Kidney epithelial cell (primary cell): ENCODE measurements at regions not wholly inside any gene's neighbourhood (a gene's known extent, or its start where the extent isn't known, plus 50 kb on each side); places are given as distances from the start of the nearest gene placed in this dataset.

Source experiments
- DNase-seq: peaks from one replicate; pipeline ENCODE4 v3.0.0-alpha.2; 2010; ENCODE audit warnings: low read depth
- H3K27me3 ChIP-seq: 2 replicates; pipeline ENCODE4 v1.6.0; 2011; ENCODE audit warnings: low read length; ENCODE audit not compliant: control insufficient read depth, insufficient read depth
- H3K36me3 ChIP-seq: 2 replicates; pipeline ENCODE4 v1.5.1; 2011; ENCODE audit warnings: low read length; ENCODE audit not compliant: control insufficient read depth, insufficient read depth
- H3K4me3 ChIP-seq: 2 replicates; pipeline ENCODE4 v1.5.1; 2011; ENCODE audit warnings: low read depth, mild to moderate bottlenecking, control low read depth, low read length
- TF ChIP-seq, protein P1 (sequence below): IDR thresholded peaks from 2 replicates; pipeline ENCODE4 v1.5.1; 2011; ENCODE audit warnings: mild to moderate bottlenecking, moderate library complexity, low read length, control low read depth, inconsistent platforms; ENCODE audit not compliant: insufficient read depth, poor library complexity, severe bottlenecking

DNA sequence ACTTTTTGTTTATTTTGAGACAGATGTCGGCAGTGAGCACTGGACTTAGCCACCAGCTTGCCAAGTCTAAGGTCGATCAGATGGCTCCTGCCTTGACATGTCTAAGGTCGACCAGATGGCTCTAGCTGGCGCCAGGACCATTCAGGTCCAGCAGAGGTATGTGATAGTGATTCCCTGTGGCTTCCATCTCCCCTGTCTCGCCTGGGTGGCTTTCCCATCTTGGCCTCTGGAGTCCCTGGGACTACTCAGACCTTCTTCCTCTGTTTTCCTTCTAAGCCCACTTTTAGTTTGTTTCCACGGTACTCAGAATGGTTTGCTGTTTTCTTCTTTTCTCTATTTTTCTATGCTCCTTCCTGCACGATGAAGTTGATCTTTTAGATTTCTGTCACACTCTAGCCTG, 1435.7 kb downstream of the UQCRFS1 start:
- Histone ChIP-seq H3K27me3 (no peaks in the 10 kb centered on the region), H3K36me3 (no peaks in the 10 kb centered on the region), H3K4me3 (no peak overlapping the region)
- no peak for DNase-seq
- TF ChIP-seq, protein P1, sequence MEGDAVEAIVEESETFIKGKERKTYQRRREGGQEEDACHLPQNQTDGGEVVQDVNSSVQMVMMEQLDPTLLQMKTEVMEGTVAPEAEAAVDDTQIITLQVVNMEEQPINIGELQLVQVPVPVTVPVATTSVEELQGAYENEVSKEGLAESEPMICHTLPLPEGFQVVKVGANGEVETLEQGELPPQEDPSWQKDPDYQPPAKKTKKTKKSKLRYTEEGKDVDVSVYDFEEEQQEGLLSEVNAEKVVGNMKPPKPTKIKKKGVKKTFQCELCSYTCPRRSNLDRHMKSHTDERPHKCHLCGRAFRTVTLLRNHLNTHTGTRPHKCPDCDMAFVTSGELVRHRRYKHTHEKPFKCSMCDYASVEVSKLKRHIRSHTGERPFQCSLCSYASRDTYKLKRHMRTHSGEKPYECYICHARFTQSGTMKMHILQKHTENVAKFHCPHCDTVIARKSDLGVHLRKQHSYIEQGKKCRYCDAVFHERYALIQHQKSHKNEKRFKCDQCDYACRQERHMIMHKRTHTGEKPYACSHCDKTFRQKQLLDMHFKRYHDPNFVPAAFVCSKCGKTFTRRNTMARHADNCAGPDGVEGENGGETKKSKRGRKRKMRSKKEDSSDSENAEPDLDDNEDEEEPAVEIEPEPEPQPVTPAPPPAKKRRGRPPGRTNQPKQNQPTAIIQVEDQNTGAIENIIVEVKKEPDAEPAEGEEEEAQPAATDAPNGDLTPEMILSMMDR: no peak

DNA sequence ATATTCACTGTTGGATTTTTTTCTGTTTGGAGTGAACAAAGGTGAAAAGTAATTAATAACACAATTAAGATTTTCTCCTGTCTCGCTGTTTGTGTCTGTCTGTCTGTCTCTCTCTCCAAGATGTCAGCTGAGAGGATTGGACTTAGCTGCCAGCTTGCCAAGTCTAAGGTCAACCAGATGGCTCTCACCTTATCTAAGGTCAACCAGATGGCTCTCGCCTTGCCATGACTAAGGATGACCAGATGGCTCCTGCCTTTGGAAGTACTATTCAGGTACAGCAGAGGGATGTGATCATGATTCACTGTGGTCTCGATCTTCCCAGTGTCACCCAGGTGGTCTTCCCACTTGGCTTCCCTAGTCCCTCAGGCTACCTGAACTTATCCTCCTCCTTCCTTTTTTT, 1436.4 kb downstream of the UQCRFS1 start:
- no peak for DNase-seq
- no peaks in the 10 kb centered on the region for H3K36me3 ChIP-seq
- no peak overlapping the region for H3K4me3 ChIP-seq
- H3K27me3 ChIP-seq: no peaks in the 10 kb centered on the region
- TF ChIP-seq, protein P1: no peak

DNA sequence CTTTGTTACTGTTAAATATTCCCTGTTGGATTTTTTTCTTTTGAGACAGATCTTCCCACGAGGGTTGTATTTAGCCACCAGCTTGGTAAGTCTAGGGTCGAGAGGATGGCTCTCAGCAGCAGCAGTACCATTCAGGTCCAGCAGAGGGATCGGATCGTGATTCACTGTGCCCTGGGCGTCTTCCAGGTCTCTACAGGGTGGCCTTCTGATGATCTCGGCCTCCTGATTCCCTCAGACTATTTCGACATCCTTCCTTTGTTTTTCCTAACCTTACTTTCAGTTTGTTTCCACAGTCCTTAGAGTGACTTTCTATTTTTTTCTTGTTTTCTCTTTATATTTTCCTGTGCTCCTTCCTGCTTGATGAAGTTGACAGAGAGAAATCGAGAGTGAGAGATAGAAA, 1436.9 kb downstream of the UQCRFS1 start:
- H3K27me3 ChIP-seq: no peaks in the 10 kb centered on the region
- no peak overlapping the region for H3K4me3 ChIP-seq
- DNase-seq: no peak
- no peaks in the 10 kb centered on the region for H3K36me3 ChIP-seq
- TF ChIP-seq, protein P1: peak; percentile 25

DNA sequence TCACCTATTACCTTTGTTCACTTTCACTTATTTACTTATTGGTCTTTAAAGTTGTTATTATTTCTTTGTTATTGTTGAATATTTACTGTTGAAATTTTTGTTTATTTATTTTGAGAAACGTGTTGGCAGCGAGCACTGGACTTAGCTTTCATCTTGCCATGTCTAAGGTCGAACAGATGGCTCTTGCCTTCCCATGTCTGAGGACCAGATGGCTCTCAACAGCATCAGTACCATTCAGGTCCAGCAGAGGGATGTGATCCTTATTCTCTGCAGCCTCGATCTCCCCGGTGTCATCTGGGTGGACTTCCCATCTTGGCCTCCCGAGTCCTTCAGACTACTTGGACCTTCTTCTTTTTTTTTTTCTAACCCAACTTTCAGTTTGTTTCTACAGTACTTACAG, 1437.6 kb downstream of the UQCRFS1 start:
- TF ChIP-seq, protein P1: no peak
- no peaks in the 10 kb centered on the region for H3K27me3 ChIP-seq
- DNase-seq: no peak
- H3K4me3 ChIP-seq: no peak overlapping the region
- H3K36me3 ChIP-seq: no peaks in the 10 kb centered on the region

DNA sequence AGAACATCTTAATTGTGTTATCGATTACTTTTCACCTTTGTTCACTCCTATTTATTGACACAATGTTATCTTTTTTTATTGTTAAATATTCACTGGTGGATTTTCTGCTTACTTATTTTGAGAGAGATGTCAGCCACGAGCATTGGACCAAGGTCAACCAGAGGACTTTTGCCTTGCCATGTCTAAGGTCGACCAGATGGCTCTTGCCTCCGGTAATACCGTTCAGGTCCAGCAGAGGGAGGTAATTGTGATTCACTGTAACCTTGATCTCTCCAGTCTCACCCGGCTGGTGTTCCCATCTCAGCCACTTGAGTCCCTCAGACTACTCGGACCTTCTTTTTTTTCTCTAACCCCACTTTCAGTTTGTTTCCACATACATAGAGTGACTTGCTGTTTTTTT, 1438.1 kb downstream of the UQCRFS1 start:
- Histone ChIP-seq H3K4me3 (no peak overlapping the region), H3K27me3 (no peaks in the 10 kb centered on the region), H3K36me3 (no peaks in the 10 kb centered on the region)
- no peak for DNase-seq
- TF ChIP-seq, protein P1: peak; percentile 41

DNA sequence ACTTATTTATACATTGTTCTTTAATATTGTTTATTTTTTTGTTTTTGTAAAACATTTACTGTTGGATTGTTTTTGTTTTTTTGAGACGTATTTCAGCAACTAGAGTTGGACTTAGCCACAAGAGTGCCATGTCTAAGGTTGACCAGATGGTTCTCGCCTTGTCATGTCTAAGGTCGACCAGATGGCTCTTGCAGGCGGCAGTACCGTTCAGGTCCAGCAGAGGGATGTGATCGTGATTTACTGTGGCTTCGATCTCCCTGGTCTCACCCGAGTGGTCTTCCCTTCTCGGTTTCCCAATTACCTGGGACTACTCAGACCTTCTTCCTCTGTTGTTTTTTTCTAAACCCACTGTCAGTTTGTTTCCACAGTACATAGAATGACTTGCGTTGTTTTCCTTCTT, 1438.6 kb downstream of the UQCRFS1 start:
- TF ChIP-seq, protein P1: peak; percentile 35
- no peaks in the 10 kb centered on the region for H3K27me3 ChIP-seq
- H3K36me3 ChIP-seq: no peaks in the 10 kb centered on the region
- no peak for DNase-seq
- no peak overlapping the region for H3K4me3 ChIP-seq
